UCSD-AML1 (cell line): ENCODE measurements at regions not wholly inside any gene's neighbourhood (a gene's known extent, or its start where the extent isn't known, plus 50 kb on each side); places are given as distances from the start of the nearest gene placed in this dataset.
"Not testable (repeated sequence)": the region's sequence is repeated elsewhere in the genome, so short reads cannot be mapped to it uniquely, and the experiment has no call there.

ENCODE experiments used
- DNase-seq: peaks from one replicate; lab custom pipeline; 2025; ENCODE audit not compliant: unreplicated experiment; lab: John Stamatoyannopoulos, UW

- no peak for DNase-seq
These were observed 51.7 kb upstream of the MYO10 start for GRCh38 chr5:16987776-16988175.

- DNase-seq, result not testable (repeated sequence)
These were observed 54.9 kb upstream of the MYO10 start for GRCh38 chr5:16990817-16991520.

GRCh38 chr5:16992006-16992405 is 55.9 kb upstream of the MYO10 start:
- no peak for DNase-seq

- DNase-seq, result peak; percentile 13
These were observed 56.4 kb upstream of the MYO10 start for GRCh38 chr5:16992444-16992843.

GRCh38 chr5:16994565-16994964 is 58.5 kb upstream of the MYO10 start:
- no peak for DNase-seq

- no peak for DNase-seq
These were observed 59.3 kb upstream of the MYO10 start for GRCh38 chr5:16995372-16995771.

- DNase-seq, result no peak
These were observed 64.3 kb upstream of the MYO10 start for GRCh38 chr5:17000291-17000939.

- DNase-seq, result no peak
These were observed 65.3 kb upstream of the MYO10 start for GRCh38 chr5:17001428-17001827.

- no peak for DNase-seq
These were observed 68.5 kb upstream of the MYO10 start for GRCh38 chr5:17004441-17005106.

GRCh38 chr5:17005107-17005828 is 69.2 kb upstream of the MYO10 start:
- DNase-seq, result no peak

GRCh38 chr5:17012289-17012688 is 76.2 kb upstream of the MYO10 start:
- no peak for DNase-seq

- no peak for DNase-seq
These were observed 78.6 kb upstream of the MYO10 start for GRCh38 chr5:17014686-17015085.

- DNase-seq, result no peak
These were observed 82.8 kb upstream of the MYO10 start for GRCh38 chr5:17018871-17019270.

GRCh38 chr5:17019324-17019723 is 83.2 kb upstream of the MYO10 start:
- no peak for DNase-seq

GRCh38 chr5:17020678-17021601 is 84.9 kb upstream of the MYO10 start:
- no peak for DNase-seq

- no peak for DNase-seq
These were observed 85.5 kb upstream of the MYO10 start for GRCh38 chr5:17021602-17021932.

- DNase-seq, result no peak
These were observed 86.2 kb upstream of the MYO10 start for GRCh38 chr5:17022296-17022695.

GRCh38 chr5:17024686-17025180 is 88.6 kb upstream of the MYO10 start:
- DNase-seq, result no peak

- not testable (repeated sequence) for DNase-seq
These were observed 95.7 kb upstream of the MYO10 start for GRCh38 chr5:17031659-17032277.
